Stimulated activated memory B cell treated with anti-CD40 and anti-IgM and Interleukin-4, amounts not matched to agents 10 μg/mL and 1 μg/mL and 100 μg/mL, for 72 hours (primary cell): ENCODE measurements at regions not wholly inside any gene's neighbourhood (a gene's known extent, or its start where the extent isn't known, plus 50 kb on each side); places are given as distances from the start of the nearest gene placed in this dataset.

Source experiments
- ATAC-seq: fragments of 150-1000 bp; cut with Tn5 transposase; 2 replicates; pipeline ENCODE4 v1.10.0; 2021
- H3K27ac Mint-ChIP-seq: one replicate; pipeline ENCODE4 v1.8.0; 2022; ENCODE audit warnings: mild to moderate bottlenecking, mixed read lengths
- H3K27me3 Mint-ChIP-seq: one replicate; pipeline ENCODE4 v1.8.0; 2022; ENCODE audit warnings: mixed read lengths
- H3K36me3 Mint-ChIP-seq: one replicate; pipeline ENCODE4 v1.8.0; 2022; ENCODE audit warnings: mixed read lengths
- H3K4me1 Mint-ChIP-seq: one replicate; pipeline ENCODE4 v1.8.0; 2022; ENCODE audit warnings: mixed read lengths
- H3K4me3 Mint-ChIP-seq: one replicate; pipeline ENCODE4 v1.8.0; 2022; ENCODE audit warnings: mild to moderate bottlenecking, moderate library complexity, mixed read lengths
- H3K9me3 Mint-ChIP-seq: one replicate; pipeline ENCODE4 v1.8.0; 2022; ENCODE audit warnings: mixed read lengths

- Mint-ChIP-seq H3K9me3 (no peaks in the 10 kb centered on the region), H3K4me1 (no peaks in the 10 kb centered on the region), H3K36me3 (no peaks in the 10 kb centered on the region), H3K27ac (no peak overlapping the region), H3K4me3 (no peak overlapping the region), H3K27me3 (no peaks in the 10 kb centered on the region)
- no peak for ATAC-seq
Measured at GRCh38 chr13:64937302-64937701, 2292.8 kb downstream of the PCDH9 start.

- Mint-ChIP-seq H3K27me3 (no peaks in the 10 kb centered on the region), H3K4me1 (no peaks in the 10 kb centered on the region), H3K36me3 (no peaks in the 10 kb centered on the region), H3K9me3 (no peaks in the 10 kb centered on the region), H3K4me3 (no peak overlapping the region), H3K27ac (no peak overlapping the region)
- no peak for ATAC-seq
Measured at GRCh38 chr13:64936879-64937278, 2293.3 kb downstream of the PCDH9 start.

GRCh38 chr13:64935441-64935840 lies 2294.7 kb downstream of the PCDH9 start:
- H3K27me3 Mint-ChIP-seq: no peaks in the 10 kb centered on the region
- no peaks in the 10 kb centered on the region for H3K4me1 Mint-ChIP-seq

GRCh38 chr13:64934569-64935362 lies 2295.4 kb downstream of the PCDH9 start:
- H3K36me3 Mint-ChIP-seq: no peaks in the 10 kb centered on the region
- H3K27ac Mint-ChIP-seq: no peak overlapping the region
- no peak overlapping the region for H3K4me3 Mint-ChIP-seq
- no peaks in the 10 kb centered on the region for H3K27me3 Mint-ChIP-seq
- no peak for ATAC-seq
- H3K9me3 Mint-ChIP-seq: no peaks in the 10 kb centered on the region
- H3K4me1 Mint-ChIP-seq: no peaks in the 10 kb centered on the region

More at GRCh38 chr13:64935441-64935840, 2294.7 kb downstream of the PCDH9 start:
- H3K36me3 Mint-ChIP-seq: no peaks in the 10 kb centered on the region
- H3K9me3 Mint-ChIP-seq: no peaks in the 10 kb centered on the region
- no peak overlapping the region for H3K4me3 Mint-ChIP-seq
- no peak overlapping the region for H3K27ac Mint-ChIP-seq
- no peak for ATAC-seq

- H3K4me1 Mint-ChIP-seq: no peaks in the 10 kb centered on the region
- H3K36me3 Mint-ChIP-seq: no peaks in the 10 kb centered on the region
- no peak overlapping the region for H3K27ac Mint-ChIP-seq
- no peak overlapping the region for H3K4me3 Mint-ChIP-seq
- ATAC-seq: no peak
- H3K27me3 Mint-ChIP-seq: no peaks in the 10 kb centered on the region
- no peaks in the 10 kb centered on the region for H3K9me3 Mint-ChIP-seq
Measured at GRCh38 chr13:64930636-64931035, 2299.5 kb downstream of the PCDH9 start.

GRCh38 chr13:64928696-64929499 lies 2301.2 kb downstream of the PCDH9 start:
- Mint-ChIP-seq H3K9me3 (no peaks in the 10 kb centered on the region), H3K4me3 (no peak overlapping the region), H3K36me3 (no peaks in the 10 kb centered on the region), H3K27ac (no peak overlapping the region), H3K4me1 (no peaks in the 10 kb centered on the region), H3K27me3 (no peaks in the 10 kb centered on the region)
- no peak for ATAC-seq

- ATAC-seq: peak; percentile 36
- Mint-ChIP-seq H3K4me3 (no peak overlapping the region), H3K27me3 (no peaks in the 10 kb centered on the region), H3K9me3 (peaks cover 5% of the 10 kb centered on the region), H3K4me1 (no peaks in the 10 kb centered on the region), H3K36me3 (no peaks in the 10 kb centered on the region), H3K27ac (no peak overlapping the region)
Measured at GRCh38 chr13:64925727-64926126, 2304.4 kb downstream of the PCDH9 start.

- peaks cover 5% of the 10 kb centered on the region for H3K9me3 Mint-ChIP-seq
- H3K4me3 Mint-ChIP-seq: no peak overlapping the region
- H3K27ac Mint-ChIP-seq: no peak overlapping the region
- no peaks in the 10 kb centered on the region for H3K4me1 Mint-ChIP-seq
- no peaks in the 10 kb centered on the region for H3K27me3 Mint-ChIP-seq
- H3K36me3 Mint-ChIP-seq: no peaks in the 10 kb centered on the region
- peak; percentile 32 for ATAC-seq
Measured at GRCh38 chr13:64925284-64925683, 2304.9 kb downstream of the PCDH9 start.

GRCh38 chr13:64924401-64924800 lies 2305.7 kb downstream of the PCDH9 start:
- no peak overlapping the region for H3K4me3 Mint-ChIP-seq
- H3K9me3 Mint-ChIP-seq: peaks cover 7% of the 10 kb centered on the region
- no peak overlapping the region for H3K27ac Mint-ChIP-seq
- no peaks in the 10 kb centered on the region for H3K4me1 Mint-ChIP-seq
- H3K27me3 Mint-ChIP-seq: no peaks in the 10 kb centered on the region
- ATAC-seq: no peak
- H3K36me3 Mint-ChIP-seq: no peaks in the 10 kb centered on the region

- H3K27me3 Mint-ChIP-seq: no peaks in the 10 kb centered on the region
- no peak overlapping the region for H3K4me3 Mint-ChIP-seq
- H3K4me1 Mint-ChIP-seq: no peaks in the 10 kb centered on the region
- no peak for ATAC-seq
- no peaks in the 10 kb centered on the region for H3K36me3 Mint-ChIP-seq
- peaks cover 19% of the 10 kb centered on the region for H3K9me3 Mint-ChIP-seq
- no peak overlapping the region for H3K27ac Mint-ChIP-seq
Measured at GRCh38 chr13:64917566-64917965, 2312.6 kb downstream of the PCDH9 start.

GRCh38 chr13:64912141-64912540 lies 2318.0 kb downstream of the PCDH9 start:
- H3K36me3 Mint-ChIP-seq: no peaks in the 10 kb centered on the region
- no peaks in the 10 kb centered on the region for H3K27me3 Mint-ChIP-seq
- no peak overlapping the region for H3K4me3 Mint-ChIP-seq
- no peaks in the 10 kb centered on the region for H3K4me1 Mint-ChIP-seq
- H3K27ac Mint-ChIP-seq: no peak overlapping the region
- H3K9me3 Mint-ChIP-seq: peaks cover 18% of the 10 kb centered on the region
- no peak for ATAC-seq

- H3K27me3 Mint-ChIP-seq: no peaks in the 10 kb centered on the region
- peaks cover 15% of the 10 kb centered on the region for H3K9me3 Mint-ChIP-seq
- H3K4me1 Mint-ChIP-seq: no peaks in the 10 kb centered on the region
- no peaks in the 10 kb centered on the region for H3K36me3 Mint-ChIP-seq
- no peak overlapping the region for H3K4me3 Mint-ChIP-seq
- no peak for ATAC-seq
- H3K27ac Mint-ChIP-seq: no peak overlapping the region
Measured at GRCh38 chr13:64910096-64910495, 2320.0 kb downstream of the PCDH9 start.

- Mint-ChIP-seq H3K9me3 (peaks cover 17% of the 10 kb centered on the region), H3K27me3 (no peaks in the 10 kb centered on the region), H3K36me3 (no peaks in the 10 kb centered on the region), H3K4me3 (no peak overlapping the region), H3K27ac (no peak overlapping the region), H3K4me1 (no peaks in the 10 kb centered on the region)
- ATAC-seq: no peak
Measured at GRCh38 chr13:64909184-64909583, 2321.0 kb downstream of the PCDH9 start.

GRCh38 chr13:64900039-64900438 lies 2330.1 kb downstream of the PCDH9 start:
- H3K4me3 Mint-ChIP-seq: no peak overlapping the region
- H3K27ac Mint-ChIP-seq: no peak overlapping the region
- peaks cover 4% of the 10 kb centered on the region for H3K9me3 Mint-ChIP-seq
- ATAC-seq: no peak
- no peaks in the 10 kb centered on the region for H3K36me3 Mint-ChIP-seq
- H3K27me3 Mint-ChIP-seq: no peaks in the 10 kb centered on the region
- H3K4me1 Mint-ChIP-seq: no peaks in the 10 kb centered on the region

- ATAC-seq: no peak
- no peak overlapping the region for H3K4me3 Mint-ChIP-seq
- H3K9me3 Mint-ChIP-seq: peaks cover 2% of the 10 kb centered on the region
- no peaks in the 10 kb centered on the region for H3K36me3 Mint-ChIP-seq
- H3K4me1 Mint-ChIP-seq: no peaks in the 10 kb centered on the region
- H3K27ac Mint-ChIP-seq: no peak overlapping the region
- H3K27me3 Mint-ChIP-seq: no peaks in the 10 kb centered on the region
Measured at GRCh38 chr13:64884976-64885375, 2345.2 kb downstream of the PCDH9 start.

- Mint-ChIP-seq H3K27me3 (no peaks in the 10 kb centered on the region), H3K9me3 (peaks cover 3% of the 10 kb centered on the region), H3K4me1 (no peaks in the 10 kb centered on the region), H3K27ac (no peak overlapping the region), H3K4me3 (no peak overlapping the region), H3K36me3 (no peaks in the 10 kb centered on the region)
- ATAC-seq: no peak
Measured at GRCh38 chr13:64877176-64877575, 2353.0 kb downstream of the PCDH9 start.
